A549 (cell line): ENCODE measurements at regions not wholly inside any gene's neighbourhood (a gene's known extent, or its start where the extent isn't known, plus 50 kb on each side); places are given as distances from the start of the nearest gene placed in this dataset.

ENCODE experiments used
- ATAC-seq, 2 experiments: fragments of 200-7000 bp in 1 of 2; fragments of >200 bp in 1 of 2; cut with Nextera tagmentation in 1 of 2; cut with Tn5 transposase in 1 of 2; 3 replicates each; pipeline versions ENCODE4 v1.8.0 to v1.9.1; 2018 to 2020; ENCODE audit warnings: mild to moderate bottlenecking in 1 of 2, moderate library complexity in 1 of 2
- CTCF ChIA-PET: fragments of 300-600 bp; sonication (Branson Sonifier 250); formaldehyde crosslinking; extraction: SDS; loops from one replicate; lab custom pipeline; 2021; ENCODE audit warnings: antibody characterized with exemption, inconsistent platforms; lab: Yijun Ruan, JAX
- POLR2A ChIA-PET: fragments of 350-600 bp; formaldehyde crosslinking; extraction: SDS; loops from one replicate; lab custom pipeline; 2021; ENCODE audit warnings: antibody characterized with exemption, inconsistent platforms; lab: Yijun Ruan, JAX
- DNase-seq, 2 experiments: peaks; one replicate each; pipeline versions ENCODE4 v3.0.0 to v3.0.0-alpha.2; 2011 to 2016; ENCODE audit warnings: low read depth in 1 of 2, low spot score in 1 of 2
- FAIRE-seq: peaks from 2 replicates; lab custom pipeline; 2011; peaks lifted over from hg19 to GRCh38; lab: Jason Lieb, UNC
- H3K27ac ChIP-seq, 2 experiments: fragments of >200 bp; sonication (Bioruptor Twin); formaldehyde crosslinking; 3 replicates each; pipeline ENCODE4 v1.5.1; 2016 to 2017
- H3K4me1 ChIP-seq: fragments of >200 bp; sonication (Bioruptor Twin); formaldehyde crosslinking; 3 replicates; pipeline ENCODE4 v1.6.1; 2016
- H3K4me2 ChIP-seq: fragments of >200 bp; sonication (Bioruptor Twin); formaldehyde crosslinking; 3 replicates; pipeline ENCODE4 v1.6.1; 2016
- H3K4me3 ChIP-seq: fragments of >200 bp; sonication (Bioruptor Twin); formaldehyde crosslinking; 3 replicates; pipeline ENCODE4 v1.5.1; 2016
- H3K9me3 ChIP-seq: fragments of >200 bp; sonication (Bioruptor Twin); formaldehyde crosslinking; 3 replicates; pipeline ENCODE4 v1.6.1; 2016
- BHLHE40 ChIP-seq: IDR thresholded peaks from 2 replicates; pipeline ENCODE4 v1.6.1; 2012; ENCODE audit warnings: low read depth, low read length, inconsistent platforms
- CBX2 ChIP-seq: fragments of 200-600 bp; sonication (generic); IDR thresholded peaks from 2 replicates; pipeline ENCODE4 v1.6.1; 2016; ENCODE audit warnings: low read depth, mild to moderate bottlenecking, borderline replicate concordance
- EP300 ChIP-seq, 2 experiments: fragments of >200 bp; sonication (Bioruptor Twin); formaldehyde crosslinking; IDR thresholded peaks; 2 replicates in 1 of 2; 3 replicates in 1 of 2; pipeline ENCODE4 v1.6.1; 2016 to 2017
- FOSB ChIP-seq: fragments of 250-450 bp; sonication (Bioruptor Pico); IDR thresholded peaks from 2 replicates; pipeline ENCODE4 v1.5.0; 2020; ENCODE audit warnings: mild to moderate bottlenecking, moderate library complexity
- HDAC2 ChIP-seq: fragments of 200-600 bp; sonication (generic); IDR thresholded peaks from 2 replicates; pipeline ENCODE4 v1.6.1; 2016
- KDM5A ChIP-seq: fragments of 200-600 bp; sonication (generic); IDR thresholded peaks from 2 replicates; pipeline ENCODE4 v1.6.1; 2016; ENCODE audit warnings: antibody characterized with exemption, mild to moderate bottlenecking
- MAZ ChIP-seq: fragments of 150-350 bp; IDR thresholded peaks from 2 replicates; pipeline ENCODE4 v1.6.1; 2014; ENCODE audit warnings: antibody characterized with exemption, low read depth, low read length, borderline replicate concordance
- MYC ChIP-seq: IDR thresholded peaks from 2 replicates; pipeline ENCODE4 v1.6.1; 2012; ENCODE audit warnings: mild to moderate bottlenecking, inconsistent platforms, low read length, improper control_type of control experiment, borderline replicate concordance
- NPAS2 ChIP-seq: fragments of 250-450 bp; sonication (Bioruptor Pico); IDR thresholded peaks from 2 replicates; pipeline ENCODE4 v1.8.0; 2022; ENCODE audit warnings: mild to moderate bottlenecking, moderate library complexity, borderline replicate concordance
- PHF8 ChIP-seq: fragments of 200-600 bp; sonication (generic); IDR thresholded peaks from 2 replicates; pipeline ENCODE4 v1.6.1; 2016; ENCODE audit warnings: low read depth, mild to moderate bottlenecking, antibody characterized with exemption, moderate library complexity, borderline replicate concordance
- RAD21 ChIP-seq, 2 experiments: fragments of >200 bp in 1 of 2; sonication (Bioruptor Twin) in 1 of 2; formaldehyde crosslinking in 1 of 2; IDR thresholded peaks in 1 of 2; conservative IDR thresholded peaks in 1 of 2; 2 replicates in 1 of 2; 3 replicates in 1 of 2; pipeline ENCODE4 v1.6.1; 2012 to 2018; ENCODE audit warnings: inconsistent platforms in 1 of 2
- RCOR1 ChIP-seq: fragments of 150-350 bp; IDR thresholded peaks from 2 replicates; pipeline ENCODE4 v1.6.1; 2014; ENCODE audit warnings: antibody characterized with exemption, low read length, low read depth
- TP53 ChIP-seq: fragments of 250-450 bp; sonication (Bioruptor Pico); IDR thresholded peaks from 2 replicates; pipeline ENCODE4 v1.5.0; 2021; ENCODE audit warnings: mild to moderate bottlenecking, moderate library complexity
- ZFP36 ChIP-seq: fragments of 450-650 bp; IDR thresholded peaks from 2 replicates; pipeline ENCODE4 v1.6.1; 2014; ENCODE audit warnings: borderline replicate concordance; ENCODE audit not compliant: partially characterized antibody
- ZSCAN20 ChIP-seq: fragments of 250-450 bp; sonication (Bioruptor Pico); IDR thresholded peaks from 2 replicates; pipeline ENCODE4 v1.8.0; 2022; ENCODE audit warnings: mild to moderate bottlenecking, moderate library complexity
- WGBS: methylation state at CpG from one replicate; pipeline ENCODE4 v1.1.6; 2017; ENCODE audit errors: missing lambda C conversion rate; 5-methylcytosine and 5-hydroxymethylcytosine counted together
- TF ChIP-seq, protein P1 (sequence below): IDR thresholded peaks from 2 replicates; pipeline ENCODE4 v1.6.1; 2012
- TF ChIP-seq, protein P2 (sequence below): fragments of 200-600 bp; sonication (generic); IDR thresholded peaks from 2 replicates; pipeline ENCODE4 v1.6.1; 2016; ENCODE audit warnings: antibody characterized with exemption, mild to moderate bottlenecking, moderate library complexity
- TF ChIP-seq, protein P3 (sequence below): IDR thresholded peaks from 2 replicates; pipeline ENCODE4 v1.6.1; 2012

DNA sequence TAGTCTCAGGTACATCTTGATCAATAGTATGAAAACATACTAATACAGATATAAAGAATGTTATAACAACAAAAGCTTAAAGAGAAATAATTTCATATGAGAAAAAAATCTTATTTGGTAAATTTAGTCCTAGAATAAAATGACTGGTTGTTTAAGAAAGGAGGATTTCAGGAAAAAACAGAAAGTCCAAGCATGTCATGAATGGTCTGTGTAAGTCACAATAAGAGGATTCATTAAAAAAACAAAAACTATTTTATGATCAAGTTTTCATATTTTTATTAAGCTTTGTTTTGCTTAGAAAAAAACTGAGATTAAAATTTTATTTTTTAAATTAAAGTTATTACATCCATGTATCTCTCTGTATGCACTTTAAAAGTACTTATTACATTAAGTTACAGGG is 353.9 kb upstream of the SPHKAP start:
- no peaks in the 10 kb centered on the region for H3K4me1 ChIP-seq
- H3K27ac ChIP-seq, result no peak overlapping the region
- CTCF ChIA-PET, result no interaction called here
- 0 out of 3 replicates have a peak, but pooled peaks cover 7% of the 10 kb centered on the region for H3K9me3 ChIP-seq
- FAIRE-seq, result no peak
- DNase-seq, result peak in 1 of 2 experiments; percentile 14
- H3K4me2 ChIP-seq, result no peak overlapping the region
- no peak for TF ChIP-seq MAZ
- peak; percentile 88 for TF ChIP-seq ZFP36
- TF ChIP-seq, all 56 proteins: peak for 1
- no peak overlapping the region for H3K4me3 ChIP-seq
- ATAC-seq, result no peak
- POLR2A ChIA-PET, result no interaction called here

DNA sequence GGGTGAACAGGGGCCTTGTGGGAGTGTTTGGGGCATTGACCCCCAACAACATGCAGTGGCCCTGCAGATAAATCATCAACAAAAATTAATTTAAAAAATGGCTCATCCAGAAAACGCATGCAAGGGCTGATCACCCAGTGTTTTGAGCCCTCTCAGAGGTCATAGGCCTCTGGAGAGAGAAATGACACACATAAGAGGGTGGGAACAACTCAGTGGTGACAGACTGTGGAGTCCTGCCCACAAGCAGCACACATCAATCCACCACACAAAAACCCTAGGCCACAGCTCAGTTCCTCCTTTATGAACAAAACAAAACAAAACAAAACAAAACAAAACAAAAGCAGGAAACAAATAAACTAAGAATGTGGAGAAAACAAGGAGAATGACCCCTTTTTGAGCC is 351.7 kb upstream of the SPHKAP start:
- no peak for TF ChIP-seq NPAS2 (CRISPR knock-in tag)
- TF ChIP-seq MYC, result no peak
- TF ChIP-seq ZSCAN20 (CRISPR knock-in tag), result no peak
- TF ChIP-seq TP53 (CRISPR knock-in tag), result no peak
- no peak for TF ChIP-seq PHF8
- no peak for TF ChIP-seq BHLHE40
- no peak for TF ChIP-seq RAD21 (conservative IDR thresholded peaks at IDR 0.05 in 1 of 2, IDR thresholded peaks at IDR 0.05 in 1 of 2)
- TF ChIP-seq, protein P1, sequence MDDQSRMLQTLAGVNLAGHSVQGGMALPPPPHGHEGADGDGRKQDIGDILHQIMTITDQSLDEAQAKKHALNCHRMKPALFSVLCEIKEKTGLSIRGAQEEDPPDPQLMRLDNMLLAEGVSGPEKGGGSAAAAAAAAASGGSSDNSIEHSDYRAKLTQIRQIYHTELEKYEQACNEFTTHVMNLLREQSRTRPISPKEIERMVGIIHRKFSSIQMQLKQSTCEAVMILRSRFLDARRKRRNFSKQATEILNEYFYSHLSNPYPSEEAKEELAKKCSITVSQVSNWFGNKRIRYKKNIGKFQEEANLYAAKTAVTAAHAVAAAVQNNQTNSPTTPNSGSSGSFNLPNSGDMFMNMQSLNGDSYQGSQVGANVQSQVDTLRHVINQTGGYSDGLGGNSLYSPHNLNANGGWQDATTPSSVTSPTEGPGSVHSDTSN, result no peak
- TF ChIP-seq CBX2, result no peak
- TF ChIP-seq HDAC2, result no peak
- TF ChIP-seq EP300 (IDR thresholded peaks at IDR 0.05), result no peak
- no peak for TF ChIP-seq KDM5A
- no peak for TF ChIP-seq RCOR1
- TF ChIP-seq, protein P2, sequence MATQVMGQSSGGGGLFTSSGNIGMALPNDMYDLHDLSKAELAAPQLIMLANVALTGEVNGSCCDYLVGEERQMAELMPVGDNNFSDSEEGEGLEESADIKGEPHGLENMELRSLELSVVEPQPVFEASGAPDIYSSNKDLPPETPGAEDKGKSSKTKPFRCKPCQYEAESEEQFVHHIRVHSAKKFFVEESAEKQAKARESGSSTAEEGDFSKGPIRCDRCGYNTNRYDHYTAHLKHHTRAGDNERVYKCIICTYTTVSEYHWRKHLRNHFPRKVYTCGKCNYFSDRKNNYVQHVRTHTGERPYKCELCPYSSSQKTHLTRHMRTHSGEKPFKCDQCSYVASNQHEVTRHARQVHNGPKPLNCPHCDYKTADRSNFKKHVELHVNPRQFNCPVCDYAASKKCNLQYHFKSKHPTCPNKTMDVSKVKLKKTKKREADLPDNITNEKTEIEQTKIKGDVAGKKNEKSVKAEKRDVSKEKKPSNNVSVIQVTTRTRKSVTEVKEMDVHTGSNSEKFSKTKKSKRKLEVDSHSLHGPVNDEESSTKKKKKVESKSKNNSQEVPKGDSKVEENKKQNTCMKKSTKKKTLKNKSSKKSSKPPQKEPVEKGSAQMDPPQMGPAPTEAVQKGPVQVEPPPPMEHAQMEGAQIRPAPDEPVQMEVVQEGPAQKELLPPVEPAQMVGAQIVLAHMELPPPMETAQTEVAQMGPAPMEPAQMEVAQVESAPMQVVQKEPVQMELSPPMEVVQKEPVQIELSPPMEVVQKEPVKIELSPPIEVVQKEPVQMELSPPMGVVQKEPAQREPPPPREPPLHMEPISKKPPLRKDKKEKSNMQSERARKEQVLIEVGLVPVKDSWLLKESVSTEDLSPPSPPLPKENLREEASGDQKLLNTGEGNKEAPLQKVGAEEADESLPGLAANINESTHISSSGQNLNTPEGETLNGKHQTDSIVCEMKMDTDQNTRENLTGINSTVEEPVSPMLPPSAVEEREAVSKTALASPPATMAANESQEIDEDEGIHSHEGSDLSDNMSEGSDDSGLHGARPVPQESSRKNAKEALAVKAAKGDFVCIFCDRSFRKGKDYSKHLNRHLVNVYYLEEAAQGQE, result no peak
- WGBS, result 0% methylated on average over 1 of the region's 1 CpG
- no peak overlapping the region for H3K27ac ChIP-seq
- ATAC-seq (no peak), DNase-seq (no peak), FAIRE-seq (no peak)
- no peak overlapping the region for H3K4me2 ChIP-seq
- CTCF ChIA-PET, result no interaction called here
- POLR2A ChIA-PET, result no interaction called here
- H3K4me3 ChIP-seq, result no peak overlapping the region
- H3K9me3 ChIP-seq, result 0 out of 3 replicates have a peak, but pooled peaks cover 7% of the 10 kb centered on the region
- no peaks in the 10 kb centered on the region for H3K4me1 ChIP-seq

DNA sequence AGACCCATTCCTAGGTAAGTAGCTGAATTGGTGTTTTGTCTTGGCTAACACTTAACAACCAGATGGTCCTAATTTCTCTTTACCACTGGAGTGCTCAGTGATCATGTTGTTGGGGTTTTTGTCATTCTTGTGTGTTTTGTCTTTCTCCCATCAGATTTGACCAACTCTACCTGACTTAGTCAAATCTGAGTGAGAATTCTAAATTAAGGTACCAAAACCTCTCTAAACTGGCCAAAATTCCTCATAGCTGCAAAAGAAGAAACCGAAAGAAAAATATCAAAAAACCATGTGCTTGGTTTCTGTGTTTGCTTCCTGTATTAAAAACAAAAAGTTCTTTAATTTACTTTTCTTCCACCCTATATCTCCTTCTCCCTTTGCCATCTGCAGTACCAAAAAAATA is 350.7 kb upstream of the SPHKAP start:
- POLR2A ChIA-PET, result no interaction called here
- no peak for FAIRE-seq
- H3K27ac ChIP-seq, result no peak overlapping the region
- no peak overlapping the region for H3K4me3 ChIP-seq
- TF ChIP-seq RAD21 (conservative IDR thresholded peaks at IDR 0.05 in 1 of 2, IDR thresholded peaks at IDR 0.05 in 1 of 2) (no peak), FOSB (CRISPR knock-in tag) (no peak), MYC (no peak)
- TF ChIP-seq, protein P3, sequence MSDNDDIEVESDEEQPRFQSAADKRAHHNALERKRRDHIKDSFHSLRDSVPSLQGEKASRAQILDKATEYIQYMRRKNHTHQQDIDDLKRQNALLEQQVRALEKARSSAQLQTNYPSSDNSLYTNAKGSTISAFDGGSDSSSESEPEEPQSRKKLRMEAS, result no peak
- no peaks in the 10 kb centered on the region for H3K4me1 ChIP-seq
- 4% methylated on average over 1 of the region's 1 CpG for WGBS
- CTCF ChIA-PET, result no interaction called here
- DNase-seq, result no peak
- H3K4me2 ChIP-seq, result no peak overlapping the region
- H3K9me3 ChIP-seq, result 0 out of 3 replicates have a peak, but pooled peaks cover 7% of the 10 kb centered on the region
- ATAC-seq, result no peak
